HuH-7 (cell line): ENCODE measurements at regions not wholly inside any gene's neighbourhood (a gene's known extent, or its start where the extent isn't known, plus 50 kb on each side); places are given as distances from the start of the nearest gene placed in this dataset.
"Not testable (repeated sequence)": the region's sequence is repeated elsewhere in the genome, so short reads cannot be mapped to it uniquely, and the experiment has no call there.

Experiments
- DNase-seq: peaks from one replicate; pipeline ENCODE4 v3.0.0; 2011; ENCODE audit warnings: low spot score

DNA sequence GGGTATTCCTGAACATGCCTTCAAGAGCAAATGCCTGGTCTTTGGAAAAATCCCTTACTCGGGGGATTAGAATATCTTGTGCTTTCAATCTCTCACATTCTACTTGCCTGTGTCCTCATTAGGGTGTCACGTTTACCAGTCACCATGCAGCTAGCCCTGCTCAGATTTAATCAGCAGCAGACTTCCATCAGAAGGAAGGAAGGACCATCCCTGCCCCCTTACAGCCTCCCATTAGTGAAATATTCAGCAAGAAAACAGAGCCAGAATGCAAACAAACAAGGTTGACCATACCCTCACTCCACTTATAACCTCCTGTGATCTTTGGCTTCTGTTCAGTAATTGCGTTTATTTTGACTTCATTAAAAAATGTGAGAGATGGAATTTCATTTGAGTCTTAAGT is 208.6 kb downstream of the CXCL12 start:
- no peak for DNase-seq

DNA sequence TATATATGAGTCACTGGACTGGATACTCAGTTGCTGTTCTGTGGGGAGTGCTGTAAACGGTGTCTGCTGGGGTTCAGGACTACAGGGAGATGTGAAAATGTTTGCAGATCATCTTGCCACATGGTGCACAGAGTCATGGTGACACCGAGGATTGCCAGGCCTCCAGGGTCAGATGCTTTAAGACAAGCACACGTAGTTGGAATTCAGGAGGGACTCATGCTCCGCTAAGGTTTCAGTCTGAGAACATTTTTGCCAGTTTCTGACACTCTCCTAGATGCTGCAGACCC is 211.3 kb downstream of the CXCL12 start:
- DNase-seq, result no peak

- no peak for DNase-seq
These were observed 211.9 kb downstream of the CXCL12 start for GRCh38 chr10:44172883-44173607.

- no peak for DNase-seq
These were observed 213.1 kb downstream of the CXCL12 start for GRCh38 chr10:44171765-44172164.

DNA sequence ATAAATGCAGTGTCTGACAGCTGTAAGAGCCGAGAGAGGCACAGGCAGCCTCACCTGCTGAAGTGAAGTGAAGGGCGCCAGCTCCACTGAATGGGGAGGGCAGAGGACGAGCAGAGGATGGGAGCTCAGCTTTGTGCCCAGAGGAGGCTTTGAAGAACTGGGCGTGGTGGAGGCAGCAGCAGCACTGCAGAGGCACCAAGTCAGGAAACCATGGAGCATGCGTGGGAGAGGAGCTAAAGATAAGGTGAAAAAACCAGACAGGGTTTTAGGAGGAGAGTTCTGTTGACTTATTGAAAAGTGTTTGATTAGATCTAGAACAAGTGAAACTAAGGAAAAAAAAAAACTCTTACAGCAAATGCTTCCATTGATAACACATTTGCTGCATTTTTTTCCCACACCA is 216.4 kb downstream of the CXCL12 start:
- DNase-seq, result no peak

DNA sequence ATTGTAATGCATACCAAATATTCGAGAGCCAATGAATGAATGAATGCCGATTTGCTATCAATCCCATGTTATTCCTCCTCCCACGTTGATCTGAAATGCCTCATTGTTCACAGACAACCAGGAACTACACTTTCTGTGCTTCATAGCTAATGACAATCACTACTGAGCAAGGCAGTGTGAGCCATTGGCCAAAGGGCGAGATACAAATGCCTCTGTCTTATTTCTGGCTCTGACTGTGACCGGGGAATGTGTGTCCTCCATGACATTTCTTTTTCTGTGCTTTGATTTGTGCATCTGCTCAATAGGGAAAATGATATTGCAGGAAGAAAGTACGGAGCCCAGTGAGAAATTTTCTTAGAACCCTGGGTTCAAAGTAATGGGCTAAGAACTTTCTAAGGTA is 217.1 kb downstream of the CXCL12 start:
- no peak for DNase-seq

- no peak for DNase-seq
These were observed 218.5 kb downstream of the CXCL12 start for GRCh38 chr10:44166441-44166840.

GRCh38 chr10:44164251-44164956 is 220.5 kb downstream of the CXCL12 start:
- no peak for DNase-seq

GRCh38 chr10:44161184-44161583 is 223.7 kb downstream of the CXCL12 start:
- no peak for DNase-seq

DNA sequence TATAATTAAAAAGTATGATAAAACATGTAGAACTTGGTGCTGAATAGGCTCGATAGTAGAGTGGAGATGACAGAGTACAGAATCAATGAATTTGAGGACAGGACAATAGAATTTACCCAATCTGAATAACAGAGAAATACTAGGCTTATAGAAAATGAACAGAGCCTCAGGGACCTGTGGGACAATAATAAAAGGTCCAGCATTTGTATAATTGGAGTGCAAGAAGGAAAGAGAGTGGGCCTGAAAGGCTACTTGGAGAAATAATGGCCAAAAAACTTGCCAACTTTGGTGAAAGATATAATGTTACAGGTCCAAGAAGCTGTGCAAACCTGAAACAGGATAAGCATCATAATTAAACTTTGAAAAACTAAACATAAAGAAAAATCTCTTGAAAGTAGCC is 227.3 kb downstream of the CXCL12 start:
- DNase-seq, result no peak

DNA sequence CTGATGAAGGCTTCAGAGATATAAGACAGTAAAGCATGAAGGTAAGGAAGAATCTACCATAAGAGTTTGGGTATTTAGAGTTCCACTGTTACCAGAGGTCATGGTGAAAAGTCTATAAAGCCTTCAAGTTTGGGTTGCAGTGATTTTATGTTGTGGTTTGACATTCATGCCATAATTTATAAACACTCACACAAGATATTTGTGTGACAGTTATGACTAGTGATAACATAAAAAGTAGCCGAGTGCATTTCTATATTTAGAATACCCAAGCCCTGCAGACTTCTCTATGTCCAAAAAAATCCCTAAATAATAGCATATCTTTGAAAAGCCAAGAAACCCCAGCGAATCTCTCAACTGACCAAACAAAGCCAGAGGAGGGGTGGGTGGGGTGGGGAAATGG is 229.9 kb downstream of the CXCL12 start:
- no peak for DNase-seq

- DNase-seq, result no peak
These were observed 230.8 kb downstream of the CXCL12 start for GRCh38 chr10:44153918-44154670.

DNA sequence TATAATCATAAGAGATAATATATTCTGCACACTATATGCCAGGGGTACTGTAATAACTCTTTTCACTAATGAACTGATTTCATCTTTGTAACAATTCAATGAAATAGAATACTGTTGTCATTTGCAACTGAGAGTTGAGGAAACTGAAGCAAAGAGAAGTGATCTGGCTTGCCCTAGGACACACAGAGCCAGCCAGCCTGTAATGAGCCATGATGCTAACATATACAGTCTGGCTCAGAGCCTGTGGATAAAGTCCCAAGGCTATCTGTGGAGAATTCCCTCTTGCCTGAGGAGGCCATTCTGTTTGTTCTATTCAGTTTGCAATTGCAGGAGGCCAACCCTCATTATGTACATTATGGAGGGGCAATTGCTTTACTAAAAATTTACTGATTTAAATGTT is 241.3 kb downstream of the CXCL12 start:
- no peak for DNase-seq

DNA sequence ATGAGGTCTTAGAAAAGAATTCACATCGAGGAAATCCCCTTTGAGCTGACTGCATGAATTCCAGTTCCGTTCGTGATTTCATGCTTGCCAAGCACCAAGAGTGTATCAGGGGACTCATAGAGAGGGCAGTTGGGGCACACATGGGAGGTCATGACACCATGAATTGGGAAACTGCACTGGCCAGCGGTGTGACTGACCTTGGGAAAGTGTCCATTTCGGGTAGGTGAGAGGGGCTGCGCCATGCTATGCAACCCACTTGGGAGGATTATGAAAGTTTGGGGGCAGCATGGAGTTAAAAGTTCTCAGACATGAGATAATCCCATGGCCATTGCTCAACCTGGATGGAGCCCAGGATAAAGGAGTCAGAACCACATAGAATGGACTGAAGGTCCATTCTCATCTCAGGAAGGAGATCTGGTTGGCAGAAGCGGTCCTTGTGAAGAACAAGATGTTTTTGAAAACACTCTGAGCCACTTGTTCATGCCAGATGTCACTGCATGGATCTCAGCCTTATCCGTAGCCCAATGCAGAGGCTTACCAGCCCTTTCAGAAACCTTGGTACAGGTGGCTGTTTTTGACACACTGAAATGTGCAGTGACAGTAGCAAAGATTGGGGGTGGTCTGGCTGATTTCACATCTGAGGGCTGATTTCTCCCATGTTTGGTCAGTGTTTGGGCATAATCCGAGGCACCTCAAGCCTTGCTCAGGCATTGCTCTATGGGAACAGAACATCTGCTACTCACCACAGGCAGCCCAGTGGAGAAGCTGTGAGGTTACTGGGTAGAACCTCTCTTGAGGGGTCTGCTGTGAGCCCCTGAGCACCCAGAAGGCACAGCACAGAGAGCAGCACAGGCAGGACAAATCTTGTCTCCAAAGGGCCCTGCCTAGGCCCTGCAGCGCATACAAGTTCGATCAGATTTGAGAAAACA is 252.3 kb downstream of the CXCL12 start:
- no peak for DNase-seq

GRCh38 chr10:44126291-44126717 is 258.6 kb downstream of the CXCL12 start:
- DNase-seq, result no peak

DNA sequence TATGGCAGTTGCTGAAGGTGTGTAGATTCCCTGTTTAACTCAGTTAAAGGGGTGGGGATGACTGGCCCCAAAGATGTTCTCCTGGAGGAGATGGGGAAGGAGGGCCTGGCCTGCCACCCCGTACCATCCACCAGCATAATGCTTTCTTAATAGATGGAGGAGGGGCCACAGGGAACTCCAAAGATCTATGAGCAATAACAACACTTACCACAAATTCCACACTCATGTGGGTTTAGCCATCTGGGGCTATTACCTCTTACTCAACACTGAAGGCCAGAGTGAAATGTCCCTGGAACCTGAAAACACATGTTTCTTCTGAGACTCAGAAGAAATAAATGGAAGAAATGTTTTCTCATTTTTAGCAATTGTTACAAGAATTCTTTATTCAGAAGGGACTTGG is 259.0 kb downstream of the CXCL12 start:
- DNase-seq, result no peak

DNA sequence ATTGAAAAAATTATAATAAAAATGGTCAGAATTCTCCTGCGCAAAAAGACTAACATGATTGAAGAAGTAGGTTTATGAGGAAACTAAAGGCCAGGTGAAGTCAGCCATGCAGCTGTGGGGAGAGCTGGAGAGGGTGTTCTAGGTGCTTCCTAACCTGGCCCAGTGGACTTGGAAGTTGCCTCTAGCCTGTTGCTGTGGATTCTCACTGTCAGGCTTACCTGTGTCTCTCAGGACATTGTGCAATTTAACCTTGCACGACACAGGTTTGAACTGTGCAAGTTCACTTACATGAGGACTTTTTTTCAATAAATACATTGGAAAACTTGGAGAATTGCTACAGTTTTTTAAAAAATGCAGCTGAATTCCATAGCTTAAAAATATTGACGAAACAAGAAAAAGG is 266.4 kb downstream of the CXCL12 start:
- no peak for DNase-seq

- DNase-seq, result no peak
These were observed 268.4 kb downstream of the CXCL12 start for GRCh38 chr10:44116474-44116873.

DNA sequence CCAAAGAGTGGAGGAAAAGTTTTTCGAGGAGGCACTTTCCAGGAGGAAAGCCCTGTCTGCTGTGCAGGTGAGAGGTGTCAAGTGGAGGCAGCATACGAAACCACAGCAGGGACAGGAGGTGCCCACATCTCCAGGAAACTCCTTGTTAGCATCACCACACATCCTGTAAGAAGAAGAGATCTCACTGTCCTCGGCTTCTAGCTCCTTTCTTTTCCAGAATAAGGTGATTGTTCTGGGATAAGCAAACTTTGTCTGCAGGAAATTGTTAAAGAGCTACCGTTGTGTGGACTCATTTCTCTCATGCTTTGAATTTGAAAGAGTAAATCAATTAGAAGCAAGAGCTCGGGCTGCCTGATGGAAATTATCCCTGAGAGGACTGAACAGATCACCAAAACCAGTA is 269.4 kb downstream of the CXCL12 start:
- DNase-seq, result no peak

DNA sequence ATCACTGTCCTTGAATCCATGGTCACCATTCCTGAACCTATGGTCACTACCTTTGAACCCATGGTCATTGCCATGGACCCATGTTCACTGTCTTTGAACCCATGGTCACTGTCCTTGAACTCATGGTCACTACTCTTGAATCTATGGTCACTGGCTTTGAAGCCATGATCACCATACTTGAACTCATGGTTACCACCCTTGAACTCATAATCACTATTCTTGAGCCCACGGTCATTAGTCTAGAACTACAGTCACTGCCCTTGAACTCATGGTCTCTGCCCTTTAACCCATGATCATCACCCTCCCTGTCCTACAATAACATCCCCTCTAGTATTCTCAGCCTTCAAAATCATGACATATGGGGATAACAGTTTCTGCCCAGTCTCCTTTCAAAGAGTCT is 270.5 kb downstream of the CXCL12 start:
- no peak for DNase-seq

- DNase-seq, result not testable (repeated sequence)
These were observed 272.6 kb downstream of the CXCL12 start for GRCh38 chr10:44112280-44112679.

DNA sequence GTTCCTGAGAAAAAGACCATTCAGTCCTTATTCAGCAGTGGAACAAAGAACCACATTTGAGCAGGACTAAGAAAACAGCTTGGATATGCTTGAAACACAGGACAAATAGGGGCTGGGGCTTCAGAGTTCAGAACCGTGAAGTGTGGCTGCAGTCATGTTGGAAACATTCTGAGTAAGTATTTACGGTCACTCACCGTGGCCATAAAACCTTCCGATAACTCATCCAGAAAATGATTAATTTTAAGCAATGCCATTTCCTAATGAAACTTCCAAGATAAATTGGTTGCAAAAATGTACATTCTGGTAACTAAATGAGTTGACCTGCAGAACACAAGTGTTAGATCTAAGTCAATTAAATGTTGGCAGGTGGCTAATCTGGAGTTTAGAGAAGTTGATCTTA is 279.2 kb downstream of the CXCL12 start:
- DNase-seq, result no peak
